B cell (primary cell): ENCODE measurements at regions not wholly inside any gene's neighbourhood (a gene's known extent, or its start where the extent isn't known, plus 50 kb on each side); places are given as distances from the start of the nearest gene placed in this dataset.

Source experiments
- ATAC-seq: fragments of 200-7000 bp; cut with Tn5 transposase; one replicate; pipeline ENCODE4 v1.10.0; 2021; ENCODE audit warnings: low read depth, mild to moderate bottlenecking, moderate number of reproducible peaks, moderate library complexity
- CTCF ChIA-PET: fragments of 350-600 bp; sonication (Branson Sonifier 250); formaldehyde crosslinking; loops from one replicate; lab custom pipeline; 2021; ENCODE audit warnings: antibody characterized with exemption, inconsistent platforms; lab: Charles Lee
- POLR2A ChIA-PET: fragments of 350-600 bp; sonication (Branson Sonifier 250); formaldehyde crosslinking; loops from one replicate; lab custom pipeline; 2021; ENCODE audit warnings: antibody characterized with exemption; lab: Charles Lee
- DNase-seq: peaks from one replicate; pipeline ENCODE4 v3.0.0; 2013
- H2AFZ ChIP-seq: 2 replicates; pipeline ENCODE4 v1.6.1; 2012; ENCODE audit warnings: mild to moderate bottlenecking, low read depth, low read length; ENCODE audit not compliant: insufficient read depth, poor library complexity, severe bottlenecking
- H3K27ac ChIP-seq, 2 donors: 1 replicate in 1 of 2; 2 replicates in 1 of 2; pipeline ENCODE4 v1.5.1; 2012 to 2013; ENCODE audit warnings: low read length in 2 of 2, mild to moderate bottlenecking in 2 of 2, moderate library complexity in 1 of 2
- H3K27me3 ChIP-seq, 4 experiments: fragments of 200-600 bp in 1 of 4; sonication (generic) in 1 of 4; replicated peaks in 1 of 4; 1 replicate in 2 of 4; 2 replicates in 2 of 4; pipeline versions ENCODE4 v1.6.1 to v1.7.0; 2013 to 2016; ENCODE audit warnings: low read length in 3 of 4, mild to moderate bottlenecking in 2 of 4, mixed read lengths in 1 of 4, moderate library complexity in 1 of 4; ENCODE audit not compliant: insufficient read depth in 4 of 4, control insufficient read depth in 3 of 4; ENCODE audit errors: control extremely low read depth in 1 of 4
- H3K36me3 ChIP-seq, 2 experiments: replicated peaks in 1 of 2; 1 replicate in 1 of 2; 2 replicates in 1 of 2; pipeline versions ENCODE4 v1.6.1 to v1.7.1; 2013; ENCODE audit warnings: low read length in 1 of 2; ENCODE audit not compliant: insufficient read depth in 2 of 2, control insufficient read depth in 1 of 2; ENCODE audit errors: control extremely low read depth in 1 of 2, extremely low read depth in 1 of 2
- H3K4me1 ChIP-seq, 2 donors: fragments of 200-600 bp in 1 of 2; sonication (generic) in 1 of 2; 1 replicate in 1 of 2; 2 replicates in 1 of 2; pipeline versions ENCODE4 v1.5.1 to v1.6.1; 2013 to 2017; ENCODE audit warnings: low read length in 2 of 2; ENCODE audit not compliant: control insufficient read depth in 2 of 2, insufficient read depth in 2 of 2
- H3K4me2 ChIP-seq: replicated peaks from 2 replicates; pipeline ENCODE3; 2012; ENCODE audit warnings: mild to moderate bottlenecking, low read depth, low read length; ENCODE audit not compliant: poor library complexity, severe bottlenecking
- H3K4me3 ChIP-seq, 5 experiments: fragments of 200-600 bp in 1 of 5; sonication (generic) in 1 of 5; 1 replicate in 3 of 5; 2 replicates in 2 of 5; pipeline versions ENCODE4 v1.5.1 to v1.7.0; 2011 to 2016; ENCODE audit warnings: low read length in 4 of 5, mild to moderate bottlenecking in 4 of 5, low read depth in 2 of 5, control low read depth in 1 of 5, moderate library complexity in 1 of 5; ENCODE audit not compliant: insufficient read depth in 1 of 5; ENCODE audit errors: control extremely low read depth in 1 of 5, extremely low read depth in 1 of 5
- H3K79me2 ChIP-seq: fragments of 200-600 bp; sonication (generic); one replicate; pipeline ENCODE4 v1.6.0; 2016; ENCODE audit warnings: low read length; ENCODE audit not compliant: control insufficient read depth, insufficient read depth
- H3K9ac ChIP-seq: fragments of 200-600 bp; sonication (generic); 2 replicates; pipeline ENCODE4 v1.6.1; 2017; ENCODE audit warnings: mild to moderate bottlenecking, low read length, moderate library complexity
- H3K9me3 ChIP-seq, 3 donors: one replicate each; pipeline versions ENCODE4 v1.6.1 to v1.7.1; 2013; ENCODE audit warnings: low read length in 2 of 3; ENCODE audit not compliant: control insufficient read depth in 2 of 3, insufficient read depth in 1 of 3; ENCODE audit errors: control extremely low read depth in 1 of 3
- H4K20me1 ChIP-seq: 2 replicates; pipeline ENCODE4 v1.6.0; 2012; ENCODE audit warnings: mild to moderate bottlenecking, low read length; ENCODE audit not compliant: insufficient read depth, control insufficient read depth, poor library complexity, severe bottlenecking
- H3K27ac Mint-ChIP-seq: one replicate; pipeline ENCODE4 v1.8.0; 2021; ENCODE audit warnings: mixed read lengths
- H3K27me3 Mint-ChIP-seq: one replicate; pipeline ENCODE4 v1.8.0; 2021; ENCODE audit warnings: mixed read lengths
- H3K4me1 Mint-ChIP-seq: one replicate; pipeline ENCODE4 v1.8.0; 2021; ENCODE audit warnings: mixed read lengths
- H3K4me3 Mint-ChIP-seq: one replicate; pipeline ENCODE4 v1.8.0; 2021; ENCODE audit warnings: mixed read lengths
- H3K9me3 Mint-ChIP-seq: one replicate; pipeline ENCODE4 v1.8.0; 2022; ENCODE audit warnings: mixed read lengths; ENCODE audit not compliant: insufficient read depth
- EZH2 ChIP-seq: IDR thresholded peaks from 2 replicates; pipeline ENCODE4 v1.6.1; 2012; ENCODE audit warnings: borderline replicate concordance, low read depth, mild to moderate bottlenecking, moderate library complexity, low read length; ENCODE audit not compliant: insufficient read depth, poor library complexity, severe bottlenecking
- WGBS: methylation state at CpG from one replicate; pipeline ENCODE4 v1.1.5; 2013; ENCODE audit warnings: missing lambda C conversion rate; ENCODE audit not compliant: insufficient coverage; 5-methylcytosine and 5-hydroxymethylcytosine counted together
- intact Hi-C: fragments of 100-400 bp; cut with micrococcal nuclease; formaldehyde crosslinking; loops from one replicate; pipeline ENCODE4 v1.10.0; 2022
- TF ChIP-seq, protein P1 (sequence below): fragments of 200-600 bp; IDR thresholded peaks from one replicate; pipeline ENCODE4 v1.8.0; 2022; ENCODE audit warnings: antibody characterized with exemption, mild to moderate bottlenecking

- DNase-seq (no peak), ATAC-seq (no peak)
- Histone ChIP-seq H3K4me3 (no peak overlapping the region), H3K79me2 (no peaks in the 10 kb centered on the region), H4K20me1 (no peaks in the 10 kb centered on the region), H3K36me3 (no peaks in the 10 kb centered on the region), H3K4me2 (no peak overlapping the region), H3K27ac (no peak overlapping the region), H3K9me3 (peaks cover 0 to 8% (median 0%) of the 10 kb centered on the region in 3 donors), H2AFZ (no peak overlapping the region), H3K4me1 (no peaks in the 10 kb centered on the region), H3K9ac (no peak overlapping the region), H3K27me3 (no peaks in the 10 kb centered on the region)
- WGBS = 85% methylated on average over 2 of the region's 7 CpGs
- POLR2A ChIA-PET = no interaction called here
- Mint-ChIP-seq H3K9me3 (peaks cover 5% of the 10 kb centered on the region), H3K4me1 (no peaks in the 10 kb centered on the region), H3K27me3 (no peaks in the 10 kb centered on the region), H3K27ac (no peak overlapping the region), H3K4me3 (no peak overlapping the region)
- intact Hi-C loops = no loop called here
- CTCF ChIA-PET = no interaction called here
- TF ChIP-seq, protein P1, sequence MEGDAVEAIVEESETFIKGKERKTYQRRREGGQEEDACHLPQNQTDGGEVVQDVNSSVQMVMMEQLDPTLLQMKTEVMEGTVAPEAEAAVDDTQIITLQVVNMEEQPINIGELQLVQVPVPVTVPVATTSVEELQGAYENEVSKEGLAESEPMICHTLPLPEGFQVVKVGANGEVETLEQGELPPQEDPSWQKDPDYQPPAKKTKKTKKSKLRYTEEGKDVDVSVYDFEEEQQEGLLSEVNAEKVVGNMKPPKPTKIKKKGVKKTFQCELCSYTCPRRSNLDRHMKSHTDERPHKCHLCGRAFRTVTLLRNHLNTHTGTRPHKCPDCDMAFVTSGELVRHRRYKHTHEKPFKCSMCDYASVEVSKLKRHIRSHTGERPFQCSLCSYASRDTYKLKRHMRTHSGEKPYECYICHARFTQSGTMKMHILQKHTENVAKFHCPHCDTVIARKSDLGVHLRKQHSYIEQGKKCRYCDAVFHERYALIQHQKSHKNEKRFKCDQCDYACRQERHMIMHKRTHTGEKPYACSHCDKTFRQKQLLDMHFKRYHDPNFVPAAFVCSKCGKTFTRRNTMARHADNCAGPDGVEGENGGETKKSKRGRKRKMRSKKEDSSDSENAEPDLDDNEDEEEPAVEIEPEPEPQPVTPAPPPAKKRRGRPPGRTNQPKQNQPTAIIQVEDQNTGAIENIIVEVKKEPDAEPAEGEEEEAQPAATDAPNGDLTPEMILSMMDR = no peak
- TF ChIP-seq EZH2 = no peak
These were observed 2170.8 kb upstream of the PCDH20 start for GRCh38 chr13:63586467-63586866.

GRCh38 chr13:63578796-63579195 lies 2163.1 kb upstream of the PCDH20 start:
- TF ChIP-seq, protein P1 = no peak
- no peak for TF ChIP-seq EZH2
- ChIA-PET POLR2A (no interaction called here), CTCF (no interaction called here)
- Histone ChIP-seq H3K27ac (no peak overlapping the region), H3K4me1 (no peaks in the 10 kb centered on the region), H3K4me3 (no peak overlapping the region), H3K9ac (no peak overlapping the region), H3K79me2 (no peaks in the 10 kb centered on the region), H3K9me3 (peaks cover 0 to 8% (median 5%) of the 10 kb centered on the region in 3 donors), H4K20me1 (no peaks in the 10 kb centered on the region), H3K4me2 (no peak overlapping the region), H2AFZ (no peak overlapping the region), H3K27me3 (no peaks in the 10 kb centered on the region), H3K36me3 (no peaks in the 10 kb centered on the region)
- Mint-ChIP-seq H3K27me3 (no peaks in the 10 kb centered on the region), H3K9me3 (peaks cover 5% of the 10 kb centered on the region), H3K4me1 (no peaks in the 10 kb centered on the region), H3K4me3 (no peak overlapping the region), H3K27ac (no peak overlapping the region)
- DNase-seq (no peak), ATAC-seq (no peak)
- intact Hi-C loops = no loop called here
- no CpG with 5 or more reads among the region's 2 CpGs for WGBS
